ENCODE measurements at regions not wholly inside any gene's neighbourhood (a gene's known extent, or its start where the extent isn't known, plus 50 kb on each side); places are given as distances from the start of the nearest gene placed in this dataset.

GRCh38 chr4:41320786-41321185 lies 64.1 kb downstream of the UCHL1 start:
- H3K27ac ChIP-seq (replicated peaks): no peak overlapping the region
- H3K27me3 ChIP-seq (ENCODE audit: insufficient read depth, poor library complexity, severe bottlenecking): peaks cover 2% of the 10 kb centered on the region
- TF ChIP-seq REST (IDR thresholded peaks at IDR 0.05; ENCODE audit: insufficient replicate concordance, low read depth) (no peak), GABPA (IDR thresholded peaks at IDR 0.05; ENCODE audit: low read depth) (no peak), POLR2AphosphoS5 (IDR thresholded peaks at IDR 0.05; ENCODE audit: low read depth) (no peak), SPI1 (IDR thresholded peaks at IDR 0.05; ENCODE audit: borderline replicate concordance, low read depth) (no peak), CTCF (IDR thresholded peaks at IDR 0.05; ENCODE audit: insufficient read depth, low read length) (no peak)
- DNase-seq (ENCODE audit: low read depth in 1 of 2, low spot score in 1 of 2): no peak
- no peak overlapping the region for H3K4me3 ChIP-seq (replicated peaks; ENCODE audit: insufficient read depth, low read length)

- H3K27me3 ChIP-seq (ENCODE audit: insufficient read depth, poor library complexity, severe bottlenecking): peaks cover 2% of the 10 kb centered on the region
Measured at GRCh38 chr4:41321216-41321945, 64.7 kb downstream of the UCHL1 start.

More at GRCh38 chr4:41321216-41321945, 64.7 kb downstream of the UCHL1 start:
- DNase-seq (ENCODE audit: low read depth in 1 of 2, low spot score in 1 of 2): no peak
- TF ChIP-seq CTCF (IDR thresholded peaks at IDR 0.05; ENCODE audit: insufficient read depth, low read length): no peak
- TF ChIP-seq POLR2AphosphoS5 (IDR thresholded peaks at IDR 0.05; ENCODE audit: low read depth): no peak
- no peak for TF ChIP-seq SPI1 (IDR thresholded peaks at IDR 0.05; ENCODE audit: borderline replicate concordance, low read depth)
- TF ChIP-seq GABPA (IDR thresholded peaks at IDR 0.05; ENCODE audit: low read depth): no peak
- no peak for TF ChIP-seq REST (IDR thresholded peaks at IDR 0.05; ENCODE audit: insufficient replicate concordance, low read depth)
- Histone ChIP-seq H3K27ac (replicated peaks) (no peak overlapping the region), H3K4me3 (replicated peaks; ENCODE audit: insufficient read depth, low read length) (no peak overlapping the region)

Data from HL-60 (cell line).